GM12878 (cell line): ENCODE measurements at regions not wholly inside any gene's neighbourhood (a gene's known extent, or its start where the extent isn't known, plus 50 kb on each side); places are given as distances from the start of the nearest gene placed in this dataset.

Source experiments
- ATAC-seq: fragments of 200-7000 bp; cut with Tn5 transposase; 3 replicates; pipeline ENCODE4 v1.9.1; 2020; ENCODE audit warnings: mild to moderate bottlenecking, moderate library complexity
- BruUV-seq: library from RNA; stranded (reverse); fragments of 400-500 nt; replicated peaks from 2 replicates; lab custom pipeline; 2021; lab: Mats Ljungman, UMichigan
- CTCF ChIA-PET: fragments of 300-600 bp; sonication (Branson Sonifier 250); formaldehyde crosslinking; extraction: SDS; loops from one replicate; lab custom pipeline; 2021; ENCODE audit warnings: inconsistent platforms; lab: Yijun Ruan, JAX
- POLR2A ChIA-PET: fragments of 350-600 bp; formaldehyde crosslinking; extraction: SDS; loops from one replicate; lab custom pipeline; 2021; ENCODE audit warnings: inconsistent platforms; lab: Charles Lee
- RAD21 ChIA-PET: fragments of 300-600 bp; sonication (Branson Sonifier 250); formaldehyde crosslinking; loops from one replicate; lab custom pipeline; 2023; ENCODE audit warnings: antibody characterized with exemption; ENCODE audit not compliant: unreplicated experiment; lab: Charles Lee
- SMC1A ChIA-PET: fragments of 300-600 bp; sonication (Branson Sonifier 250); formaldehyde crosslinking; loops from one replicate; lab custom pipeline; 2023; ENCODE audit not compliant: unreplicated experiment, uncharacterized antibody; lab: Charles Lee
- DNase-seq: peaks from one replicate; pipeline ENCODE4 v3.0.0-alpha.2; 2011; ENCODE audit warnings: low read depth, low spot score
- FAIRE-seq: peaks from 3 replicates; lab custom pipeline; 2011; peaks lifted over from hg19 to GRCh38; lab: Jason Lieb, UNC
- H2AFZ ChIP-seq: 2 replicates; pipeline ENCODE4 v1.6.0; 2011; ENCODE audit warnings: low read depth, low read length, control low read depth; ENCODE audit not compliant: control insufficient read depth
- H3K27ac ChIP-seq: 2 replicates; pipeline ENCODE4 v1.5.1; 2011; ENCODE audit warnings: control low read depth; ENCODE audit not compliant: control insufficient read depth, insufficient read depth
- H3K27me3 ChIP-seq, 2 experiments: replicated peaks in 1 of 2; 2 replicates each; pipeline versions ENCODE4 v1.6.0 to v1.6.1; 2011; ENCODE audit warnings: low read length in 1 of 2; ENCODE audit not compliant: control insufficient read depth in 2 of 2, insufficient read depth in 2 of 2
- H3K36me3 ChIP-seq, 2 experiments: 2 replicates each; pipeline ENCODE4 v1.5.1; 2011; ENCODE audit warnings: low read length in 1 of 2; ENCODE audit not compliant: control insufficient read depth in 2 of 2, insufficient read depth in 2 of 2
- H3K4me1 ChIP-seq: 2 replicates; pipeline ENCODE4 v1.6.1; 2011; ENCODE audit warnings: mild to moderate bottlenecking, low read length, moderate library complexity, mixed read lengths; ENCODE audit not compliant: control insufficient read depth, insufficient read depth
- H3K4me2 ChIP-seq: 2 replicates; pipeline ENCODE4 v1.6.0; 2011; ENCODE audit warnings: control low read depth; ENCODE audit not compliant: control insufficient read depth, insufficient read depth
- H3K4me3 ChIP-seq: fragments of 200-600 bp; sonication (generic); 2 replicates; pipeline ENCODE4 v1.5.1; 2016
- H3K79me2 ChIP-seq: 2 replicates; pipeline ENCODE4 v1.6.0; 2011; ENCODE audit warnings: low read length; ENCODE audit not compliant: control insufficient read depth, insufficient read depth
- H3K9ac ChIP-seq: 2 replicates; pipeline ENCODE4 v1.8.0; 2011; ENCODE audit warnings: low read length, control low read depth, mixed read lengths; ENCODE audit not compliant: control insufficient read depth, insufficient read depth
- H3K9me3 ChIP-seq: replicated peaks from 3 replicates; pipeline ENCODE4 v1.5.1; 2011; ENCODE audit warnings: mild to moderate bottlenecking, low read length; ENCODE audit not compliant: control insufficient read depth, insufficient read depth
- H4K20me1 ChIP-seq: 2 replicates; pipeline ENCODE4 v1.6.0; 2011; ENCODE audit not compliant: control insufficient read depth, insufficient read depth
- CEBPB ChIP-seq, 2 experiments: fragments of 150-350 bp in 1 of 2; IDR thresholded peaks; 2 replicates each; pipeline ENCODE4 v1.6.1; 2012 to 2014; ENCODE audit warnings: low read depth in 2 of 2, low read length in 2 of 2, borderline replicate concordance in 1 of 2, inconsistent platforms in 1 of 2
- PAX8 ChIP-seq: fragments of 450-650 bp; IDR thresholded peaks from 2 replicates; pipeline ENCODE4 v1.6.1; 2017; ENCODE audit warnings: mild to moderate bottlenecking, moderate library complexity
- SUPT20H ChIP-seq: IDR thresholded peaks from 2 replicates; pipeline ENCODE4 v1.6.1; 2011; ENCODE audit warnings: low read depth, mild to moderate bottlenecking, low read length, moderate library complexity, borderline replicate concordance; ENCODE audit not compliant: control insufficient read depth
- WRNIP1 ChIP-seq: IDR thresholded peaks from 2 replicates; pipeline ENCODE4 v1.6.1; 2011; ENCODE audit warnings: low read depth, low read length, improper control_type of control experiment, borderline replicate concordance
- ZNF24 ChIP-seq: fragments of 450-650 bp; IDR thresholded peaks from 2 replicates; pipeline ENCODE4 v1.6.1; 2017; ENCODE audit warnings: antibody characterized with exemption, mild to moderate bottlenecking
- ZSCAN29 ChIP-seq: fragments of 450-650 bp; IDR thresholded peaks from 2 replicates; pipeline ENCODE4 v1.6.1; 2017; ENCODE audit warnings: mild to moderate bottlenecking, moderate library complexity
- WGBS: methylation state at CpG from one replicate; pipeline ENCODE4 v1.1.6; 2016; ENCODE audit warnings: low lambda C conversion rate; ENCODE audit not compliant: insufficient replicate concordance, insufficient coverage; ENCODE audit errors: missing lambda C conversion rate; 5-methylcytosine and 5-hydroxymethylcytosine counted together
- in situ Hi-C: fragments of 300-500 bp; cut with MboI; formaldehyde crosslinking; loops from 9 replicates; pipeline ENCODE4 v1.14.3; 2018; ENCODE audit warnings: mixed read lengths
- intact Hi-C: fragments of 100-400 bp; cut with micrococcal nuclease; formaldehyde crosslinking; loops from one replicate; pipeline ENCODE4 v1.14.2; 2022; ENCODE audit not compliant: unreplicated experiment
- TF ChIP-seq, protein P1 (sequence below): fragments of 450-650 bp; IDR thresholded peaks from 2 replicates; pipeline ENCODE4 v1.6.1; 2017; ENCODE audit warnings: antibody characterized with exemption, mild to moderate bottlenecking, moderate library complexity
- TF ChIP-seq, protein P2 (sequence below): fragments of 450-650 bp; IDR thresholded peaks from 2 replicates; pipeline ENCODE4 v1.6.1; 2017; ENCODE audit warnings: low read depth, mild to moderate bottlenecking, moderate library complexity
- TF ChIP-seq, protein P3 (sequence below): IDR thresholded peaks from 2 replicates; pipeline ENCODE4 v1.6.1; 2012; ENCODE audit warnings: low read depth, low read length, improper control_type of control experiment
- TF ChIP-seq, protein P4 (sequence below): fragments of 150-350 bp; IDR thresholded peaks from 2 replicates; pipeline ENCODE4 v1.6.1; 2016; ENCODE audit warnings: low read depth, low read length
- TF ChIP-seq, protein P5 (sequence below): fragments of 450-650 bp; formaldehyde crosslinking; IDR thresholded peaks from 2 replicates; pipeline ENCODE4 v1.5.0; 2022; ENCODE audit warnings: mild to moderate bottlenecking, missing genetic modification characterization

DNA sequence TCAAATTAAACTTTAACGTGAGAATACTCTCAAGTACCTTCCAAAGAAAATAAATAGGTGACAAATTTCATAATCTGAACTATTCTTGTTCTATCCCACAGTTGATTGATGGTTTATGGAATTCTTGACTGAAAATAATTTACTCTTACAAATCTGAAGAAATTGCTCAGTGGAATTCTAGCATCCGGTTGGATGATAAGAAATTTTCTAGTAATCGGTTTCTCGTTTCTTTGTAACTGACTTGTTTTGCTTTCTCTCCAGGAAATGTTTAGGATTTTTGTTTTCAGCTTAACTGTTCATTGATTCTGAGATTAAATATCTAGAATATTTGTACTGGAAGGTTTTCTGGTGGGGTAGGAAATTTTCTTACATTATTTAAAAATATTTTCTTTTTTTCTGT, 558.9 kb upstream of the ADAMTS5 start:
- ChIA-PET RAD21 (no interaction called here), SMC1A (no interaction called here), CTCF (no interaction called here), POLR2A (no interaction called here)
- Histone ChIP-seq H3K27ac (no peak overlapping the region), H3K9me3 (no peaks in the 10 kb centered on the region), H3K79me2 (no peaks in the 10 kb centered on the region), H3K27me3 (no peaks in the 10 kb centered on the region), H3K4me2 (no peak overlapping the region), H4K20me1 (no peaks in the 10 kb centered on the region), H3K36me3 (no peaks in the 10 kb centered on the region), H2AFZ (no peak overlapping the region), H3K4me3 (no peak overlapping the region), H3K4me1 (no peaks in the 10 kb centered on the region), H3K9ac (no peak overlapping the region)
- intact Hi-C loops (no loop called here), in situ Hi-C loops (no loop called here)
- WGBS = 62% methylated on average over 4 of the region's 4 CpGs
- DNase-seq = no peak
- no peak for FAIRE-seq
- no TSS peak for BruUV-seq
- ATAC-seq = no peak
- TF ChIP-seq, protein P1, sequence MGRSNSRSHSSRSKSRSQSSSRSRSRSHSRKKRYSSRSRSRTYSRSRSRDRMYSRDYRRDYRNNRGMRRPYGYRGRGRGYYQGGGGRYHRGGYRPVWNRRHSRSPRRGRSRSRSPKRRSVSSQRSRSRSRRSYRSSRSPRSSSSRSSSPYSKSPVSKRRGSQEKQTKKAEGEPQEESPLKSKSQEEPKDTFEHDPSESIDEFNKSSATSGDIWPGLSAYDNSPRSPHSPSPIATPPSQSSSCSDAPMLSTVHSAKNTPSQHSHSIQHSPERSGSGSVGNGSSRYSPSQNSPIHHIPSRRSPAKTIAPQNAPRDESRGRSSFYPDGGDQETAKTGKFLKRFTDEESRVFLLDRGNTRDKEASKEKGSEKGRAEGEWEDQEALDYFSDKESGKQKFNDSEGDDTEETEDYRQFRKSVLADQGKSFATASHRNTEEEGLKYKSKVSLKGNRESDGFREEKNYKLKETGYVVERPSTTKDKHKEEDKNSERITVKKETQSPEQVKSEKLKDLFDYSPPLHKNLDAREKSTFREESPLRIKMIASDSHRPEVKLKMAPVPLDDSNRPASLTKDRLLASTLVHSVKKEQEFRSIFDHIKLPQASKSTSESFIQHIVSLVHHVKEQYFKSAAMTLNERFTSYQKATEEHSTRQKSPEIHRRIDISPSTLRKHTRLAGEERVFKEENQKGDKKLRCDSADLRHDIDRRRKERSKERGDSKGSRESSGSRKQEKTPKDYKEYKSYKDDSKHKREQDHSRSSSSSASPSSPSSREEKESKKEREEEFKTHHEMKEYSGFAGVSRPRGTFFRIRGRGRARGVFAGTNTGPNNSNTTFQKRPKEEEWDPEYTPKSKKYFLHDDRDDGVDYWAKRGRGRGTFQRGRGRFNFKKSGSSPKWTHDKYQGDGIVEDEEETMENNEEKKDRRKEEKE = no peak
- TF ChIP-seq PAX8 = no peak
- no peak for TF ChIP-seq WRNIP1
- TF ChIP-seq ZSCAN29 = no peak
- no peak for TF ChIP-seq SUPT20H
- TF ChIP-seq, protein P2, sequence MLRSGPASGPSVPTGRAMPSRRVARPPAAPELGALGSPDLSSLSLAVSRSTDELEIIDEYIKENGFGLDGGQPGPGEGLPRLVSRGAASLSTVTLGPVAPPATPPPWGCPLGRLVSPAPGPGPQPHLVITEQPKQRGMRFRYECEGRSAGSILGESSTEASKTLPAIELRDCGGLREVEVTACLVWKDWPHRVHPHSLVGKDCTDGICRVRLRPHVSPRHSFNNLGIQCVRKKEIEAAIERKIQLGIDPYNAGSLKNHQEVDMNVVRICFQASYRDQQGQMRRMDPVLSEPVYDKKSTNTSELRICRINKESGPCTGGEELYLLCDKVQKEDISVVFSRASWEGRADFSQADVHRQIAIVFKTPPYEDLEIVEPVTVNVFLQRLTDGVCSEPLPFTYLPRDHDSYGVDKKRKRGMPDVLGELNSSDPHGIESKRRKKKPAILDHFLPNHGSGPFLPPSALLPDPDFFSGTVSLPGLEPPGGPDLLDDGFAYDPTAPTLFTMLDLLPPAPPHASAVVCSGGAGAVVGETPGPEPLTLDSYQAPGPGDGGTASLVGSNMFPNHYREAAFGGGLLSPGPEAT = no peak
- TF ChIP-seq CEBPB (IDR thresholded peaks at IDR 0.05; ENCODE audit: borderline replicate concordance in 1 of 2, low read depth in 2 of 2, low read length in 2 of 2) = no peak
- TF ChIP-seq, protein P3, sequence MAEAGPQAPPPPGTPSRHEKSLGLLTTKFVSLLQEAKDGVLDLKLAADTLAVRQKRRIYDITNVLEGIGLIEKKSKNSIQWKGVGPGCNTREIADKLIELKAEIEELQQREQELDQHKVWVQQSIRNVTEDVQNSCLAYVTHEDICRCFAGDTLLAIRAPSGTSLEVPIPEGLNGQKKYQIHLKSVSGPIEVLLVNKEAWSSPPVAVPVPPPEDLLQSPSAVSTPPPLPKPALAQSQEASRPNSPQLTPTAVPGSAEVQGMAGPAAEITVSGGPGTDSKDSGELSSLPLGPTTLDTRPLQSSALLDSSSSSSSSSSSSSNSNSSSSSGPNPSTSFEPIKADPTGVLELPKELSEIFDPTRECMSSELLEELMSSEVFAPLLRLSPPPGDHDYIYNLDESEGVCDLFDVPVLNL = no peak
- TF ChIP-seq, protein P4, sequence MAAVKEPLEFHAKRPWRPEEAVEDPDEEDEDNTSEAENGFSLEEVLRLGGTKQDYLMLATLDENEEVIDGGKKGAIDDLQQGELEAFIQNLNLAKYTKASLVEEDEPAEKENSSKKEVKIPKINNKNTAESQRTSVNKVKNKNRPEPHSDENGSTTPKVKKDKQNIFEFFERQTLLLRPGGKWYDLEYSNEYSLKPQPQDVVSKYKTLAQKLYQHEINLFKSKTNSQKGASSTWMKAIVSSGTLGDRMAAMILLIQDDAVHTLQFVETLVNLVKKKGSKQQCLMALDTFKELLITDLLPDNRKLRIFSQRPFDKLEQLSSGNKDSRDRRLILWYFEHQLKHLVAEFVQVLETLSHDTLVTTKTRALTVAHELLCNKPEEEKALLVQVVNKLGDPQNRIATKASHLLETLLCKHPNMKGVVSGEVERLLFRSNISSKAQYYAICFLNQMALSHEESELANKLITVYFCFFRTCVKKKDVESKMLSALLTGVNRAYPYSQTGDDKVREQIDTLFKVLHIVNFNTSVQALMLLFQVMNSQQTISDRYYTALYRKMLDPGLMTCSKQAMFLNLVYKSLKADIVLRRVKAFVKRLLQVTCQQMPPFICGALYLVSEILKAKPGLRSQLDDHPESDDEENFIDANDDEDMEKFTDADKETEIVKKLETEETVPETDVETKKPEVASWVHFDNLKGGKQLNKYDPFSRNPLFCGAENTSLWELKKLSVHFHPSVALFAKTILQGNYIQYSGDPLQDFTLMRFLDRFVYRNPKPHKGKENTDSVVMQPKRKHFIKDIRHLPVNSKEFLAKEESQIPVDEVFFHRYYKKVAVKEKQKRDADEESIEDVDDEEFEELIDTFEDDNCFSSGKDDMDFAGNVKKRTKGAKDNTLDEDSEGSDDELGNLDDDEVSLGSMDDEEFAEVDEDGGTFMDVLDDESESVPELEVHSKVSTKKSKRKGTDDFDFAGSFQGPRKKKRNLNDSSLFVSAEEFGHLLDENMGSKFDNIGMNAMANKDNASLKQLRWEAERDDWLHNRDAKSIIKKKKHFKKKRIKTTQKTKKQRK = no peak
- TF ChIP-seq, protein P5, sequence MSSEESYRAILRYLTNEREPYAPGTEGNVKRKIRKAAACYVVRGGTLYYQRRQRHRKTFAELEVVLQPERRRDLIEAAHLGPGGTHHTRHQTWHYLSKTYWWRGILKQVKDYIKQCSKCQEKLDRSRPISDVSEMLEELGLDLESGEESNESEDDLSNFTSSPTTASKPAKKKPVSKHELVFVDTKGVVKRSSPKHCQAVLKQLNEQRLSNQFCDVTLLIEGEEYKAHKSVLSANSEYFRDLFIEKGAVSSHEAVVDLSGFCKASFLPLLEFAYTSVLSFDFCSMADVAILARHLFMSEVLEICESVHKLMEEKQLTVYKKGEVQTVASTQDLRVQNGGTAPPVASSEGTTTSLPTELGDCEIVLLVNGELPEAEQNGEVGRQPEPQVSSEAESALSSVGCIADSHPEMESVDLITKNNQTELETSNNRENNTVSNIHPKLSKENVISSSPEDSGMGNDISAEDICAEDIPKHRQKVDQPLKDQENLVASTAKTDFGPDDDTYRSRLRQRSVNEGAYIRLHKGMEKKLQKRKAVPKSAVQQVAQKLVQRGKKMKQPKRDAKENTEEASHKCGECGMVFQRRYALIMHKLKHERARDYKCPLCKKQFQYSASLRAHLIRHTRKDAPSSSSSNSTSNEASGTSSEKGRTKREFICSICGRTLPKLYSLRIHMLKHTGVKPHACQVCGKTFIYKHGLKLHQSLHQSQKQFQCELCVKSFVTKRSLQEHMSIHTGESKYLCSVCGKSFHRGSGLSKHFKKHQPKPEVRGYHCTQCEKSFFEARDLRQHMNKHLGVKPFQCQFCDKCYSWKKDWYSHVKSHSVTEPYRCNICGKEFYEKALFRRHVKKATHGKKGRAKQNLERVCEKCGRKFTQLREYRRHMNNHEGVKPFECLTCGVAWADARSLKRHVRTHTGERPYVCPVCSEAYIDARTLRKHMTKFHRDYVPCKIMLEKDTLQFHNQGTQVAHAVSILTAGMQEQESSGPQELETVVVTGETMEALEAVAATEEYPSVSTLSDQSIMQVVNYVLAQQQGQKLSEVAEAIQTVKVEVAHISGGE (CRISPR knock-in tag) = no peak
- TF ChIP-seq ZNF24 = no peak
